ENCODE measurements at regions not wholly inside any gene's neighbourhood (a gene's known extent, or its start where the extent isn't known, plus 50 kb on each side); places are given as distances from the start of the nearest gene placed in this dataset.

DNA sequence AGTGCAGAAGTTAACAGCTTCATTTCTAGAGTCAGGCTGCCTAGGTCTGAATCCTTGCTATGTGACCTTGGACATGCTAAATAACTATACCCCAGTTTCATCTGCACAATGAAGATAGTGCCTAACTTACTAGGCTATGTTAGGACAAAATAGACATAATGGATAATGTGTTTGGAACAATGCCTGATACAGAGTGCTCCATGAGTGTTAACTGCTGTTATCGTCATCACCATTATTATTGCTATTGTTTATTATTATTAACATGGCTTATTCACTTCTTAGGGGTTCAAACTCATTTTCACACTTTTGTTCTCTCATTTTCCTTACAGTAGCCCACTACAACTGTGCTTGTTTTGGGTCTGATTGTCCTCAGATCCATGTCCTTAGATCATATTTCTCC is 467.7 kb downstream of the SH2D1A start:
- H3K9me3 ChIP-seq (ENCODE audit: control insufficient read depth, low read length) = no peaks in the 10 kb centered on the region
- H3K27me3 ChIP-seq (ENCODE audit: control insufficient read depth in 1 of 2, insufficient read depth in 2 of 2, low read length in 1 of 2) = no peaks in the 10 kb centered on the region
- no peaks in the 10 kb centered on the region for H3K36me3 ChIP-seq (ENCODE audit: control insufficient read depth in 1 of 2, insufficient read depth in 2 of 2, low read length in 1 of 2)
- ATAC-seq (ENCODE audit: low FRiP score) (no peak), DNase-seq (no peak)
- 78 to 91% methylated on average over 1 of the region's 1 CpG for WGBS, 2 donors
- H3K4me1 ChIP-seq (ENCODE audit: control insufficient read depth in 1 of 2, insufficient read depth in 2 of 2, low read length in 2 of 2) = no peaks in the 10 kb centered on the region
- intact Hi-C loops (cut with DNase I) = no loop called here
- H3K4me3 ChIP-seq (ENCODE audit: low read length in 2 of 2) = no peak overlapping the region
- H3K27ac ChIP-seq (ENCODE audit: low read depth in 1 of 2, low read length in 2 of 2) = no peak overlapping the region

DNA sequence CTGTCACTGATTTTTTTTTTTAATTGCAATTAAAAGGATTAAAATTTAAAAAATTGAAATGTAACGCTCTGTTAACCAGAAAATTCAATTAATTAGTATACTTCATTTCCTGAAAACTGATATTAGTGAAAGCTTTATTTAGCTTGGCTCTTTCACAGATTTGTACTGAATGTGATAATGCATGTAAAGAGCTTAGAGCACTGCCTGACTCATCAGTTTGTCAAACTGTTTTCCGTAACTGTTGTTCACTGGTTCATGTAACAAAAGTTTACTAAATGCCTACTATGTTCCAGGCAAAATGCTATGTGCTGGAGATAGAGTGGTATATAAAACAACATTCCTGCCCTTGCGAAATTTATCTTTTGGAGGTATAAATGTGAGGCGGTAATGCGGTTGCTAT is 471.7 kb downstream of the SH2D1A start:
- H3K27me3 ChIP-seq (ENCODE audit: control insufficient read depth in 1 of 2, insufficient read depth in 2 of 2, low read length in 1 of 2) = no peaks in the 10 kb centered on the region
- H3K27ac ChIP-seq (ENCODE audit: low read depth in 1 of 2, low read length in 2 of 2) = no peak overlapping the region
- no peaks in the 10 kb centered on the region for H3K36me3 ChIP-seq (ENCODE audit: control insufficient read depth in 1 of 2, insufficient read depth in 2 of 2, low read length in 1 of 2)
- 77 to 84% methylated on average over 5 of the region's 5 CpGs for WGBS, 2 donors
- no peaks in the 10 kb centered on the region for H3K4me1 ChIP-seq (ENCODE audit: control insufficient read depth in 1 of 2, insufficient read depth in 2 of 2, low read length in 2 of 2)
- DNase-seq = no peak
- no peak overlapping the region for H3K4me3 ChIP-seq (ENCODE audit: low read length in 2 of 2)
- no peak for ATAC-seq (ENCODE audit: low FRiP score)
- intact Hi-C loops (cut with DNase I) = no loop called here
- no peaks in the 10 kb centered on the region for H3K9me3 ChIP-seq (ENCODE audit: control insufficient read depth, low read length)

DNA sequence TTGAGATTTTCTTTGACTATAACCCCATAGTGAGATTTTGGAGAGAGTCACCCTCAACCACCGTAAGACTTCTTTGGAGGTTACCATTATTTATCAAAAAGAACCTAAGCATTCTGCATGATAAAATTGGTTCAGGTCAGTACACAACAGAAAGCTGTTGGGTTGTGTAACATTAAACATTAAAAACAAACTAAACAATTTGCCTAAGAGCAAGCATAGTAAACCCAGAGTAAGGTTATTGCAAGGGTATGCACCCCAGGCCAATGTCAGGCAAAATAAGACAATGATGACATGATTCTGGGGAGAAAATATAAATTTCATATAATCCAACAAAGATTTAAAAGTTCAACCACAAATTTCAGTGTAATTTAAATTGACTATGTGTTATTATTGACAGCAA is 472.4 kb downstream of the SH2D1A start:
- ATAC-seq (ENCODE audit: low FRiP score) = no peak
- Histone ChIP-seq H3K27me3 (ENCODE audit: control insufficient read depth in 1 of 2, insufficient read depth in 2 of 2, low read length in 1 of 2) (no peaks in the 10 kb centered on the region), H3K27ac (ENCODE audit: low read depth in 1 of 2, low read length in 2 of 2) (no peak overlapping the region), H3K4me1 (ENCODE audit: control insufficient read depth in 1 of 2, insufficient read depth in 2 of 2, low read length in 2 of 2) (no peaks in the 10 kb centered on the region), H3K9me3 (ENCODE audit: control insufficient read depth, low read length) (no peaks in the 10 kb centered on the region), H3K36me3 (ENCODE audit: control insufficient read depth in 1 of 2, insufficient read depth in 2 of 2, low read length in 1 of 2) (no peaks in the 10 kb centered on the region), H3K4me3 (ENCODE audit: low read length in 2 of 2) (no peak overlapping the region)
- no peak for DNase-seq
- intact Hi-C loops (cut with DNase I) = no loop called here
- 90% methylated on average over 1 of the region's 1 CpG for WGBS, 2 donors

DNA sequence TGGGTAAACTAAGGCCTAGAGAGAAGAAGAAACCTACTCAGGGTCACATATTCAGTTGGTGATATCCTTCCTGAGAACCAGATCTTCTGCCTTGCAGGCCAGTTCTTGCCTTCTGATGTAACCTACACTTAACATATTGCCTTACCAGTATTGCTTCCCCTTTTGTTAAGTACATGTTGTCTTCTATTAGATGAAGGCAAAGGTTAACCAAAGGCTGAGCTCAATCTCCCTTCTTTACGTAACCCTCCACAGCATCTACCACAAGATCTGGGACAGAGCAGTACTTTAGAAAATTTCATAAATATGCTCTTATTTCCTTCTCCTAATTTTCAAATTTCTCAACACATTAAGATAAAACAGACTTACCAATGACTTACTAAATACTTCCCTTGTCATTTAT is 474.4 kb downstream of the SH2D1A start:
- Histone ChIP-seq H3K27me3 (ENCODE audit: control insufficient read depth in 1 of 2, insufficient read depth in 2 of 2, low read length in 1 of 2) (no peaks in the 10 kb centered on the region), H3K27ac (ENCODE audit: low read depth in 1 of 2, low read length in 2 of 2) (no peak overlapping the region), H3K9me3 (ENCODE audit: control insufficient read depth, low read length) (no peaks in the 10 kb centered on the region), H3K4me1 (ENCODE audit: control insufficient read depth in 1 of 2, insufficient read depth in 2 of 2, low read length in 2 of 2) (no peaks in the 10 kb centered on the region), H3K4me3 (ENCODE audit: low read length in 2 of 2) (no peak overlapping the region), H3K36me3 (ENCODE audit: control insufficient read depth in 1 of 2, insufficient read depth in 2 of 2, low read length in 1 of 2) (no peaks in the 10 kb centered on the region)
- ATAC-seq (ENCODE audit: low FRiP score) = no peak
- 90 to 95% methylated on average over 1 of the region's 1 CpG for WGBS, 2 donors
- intact Hi-C loops (cut with DNase I) = no loop called here
- no peak for DNase-seq

DNA sequence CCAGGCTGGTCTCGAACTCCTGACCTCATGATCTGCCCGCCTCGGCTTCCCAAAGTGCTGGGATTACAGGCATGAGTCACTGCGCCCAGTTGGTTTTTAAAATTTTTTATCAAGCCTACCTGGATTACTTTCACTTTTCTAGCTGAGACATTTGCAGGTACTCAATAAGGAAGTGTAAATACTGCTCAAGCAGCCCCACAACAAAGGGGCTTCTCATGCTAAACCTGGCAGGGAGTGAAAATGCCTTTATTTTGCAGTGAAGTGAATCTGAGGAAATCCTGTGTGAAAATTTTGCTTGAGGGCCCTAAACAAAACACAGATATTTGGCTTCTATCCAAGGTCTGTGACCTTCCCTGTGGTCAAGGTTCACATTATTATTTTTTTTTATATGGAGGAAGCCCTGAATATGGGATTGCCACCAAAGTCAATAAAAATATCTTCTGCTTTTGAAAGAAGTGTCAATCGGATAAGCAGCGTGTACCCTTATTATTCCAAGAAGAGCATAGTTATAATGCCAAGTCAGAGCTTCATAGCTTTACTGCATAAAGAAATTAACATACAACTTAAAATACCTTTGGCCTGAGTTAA is 481.0 kb downstream of the SH2D1A start:
- DNase-seq = no peak
- intact Hi-C loops (cut with DNase I) = no loop called here
- Histone ChIP-seq H3K4me1 (ENCODE audit: control insufficient read depth in 1 of 2, insufficient read depth in 2 of 2, low read length in 2 of 2) (no peaks in the 10 kb centered on the region), H3K27ac (ENCODE audit: low read depth in 1 of 2, low read length in 2 of 2) (no peak overlapping the region), H3K27me3 (ENCODE audit: control insufficient read depth in 1 of 2, insufficient read depth in 2 of 2, low read length in 1 of 2) (no peaks in the 10 kb centered on the region), H3K36me3 (ENCODE audit: control insufficient read depth in 1 of 2, insufficient read depth in 2 of 2, low read length in 1 of 2) (no peaks in the 10 kb centered on the region), H3K9me3 (ENCODE audit: control insufficient read depth, low read length) (no peaks in the 10 kb centered on the region), H3K4me3 (ENCODE audit: low read length in 2 of 2) (no peak overlapping the region)
- ATAC-seq (ENCODE audit: low FRiP score) = no peak
- WGBS, 2 donors = 72 to 73% methylated on average over 6 of the region's 6 CpGs

DNA sequence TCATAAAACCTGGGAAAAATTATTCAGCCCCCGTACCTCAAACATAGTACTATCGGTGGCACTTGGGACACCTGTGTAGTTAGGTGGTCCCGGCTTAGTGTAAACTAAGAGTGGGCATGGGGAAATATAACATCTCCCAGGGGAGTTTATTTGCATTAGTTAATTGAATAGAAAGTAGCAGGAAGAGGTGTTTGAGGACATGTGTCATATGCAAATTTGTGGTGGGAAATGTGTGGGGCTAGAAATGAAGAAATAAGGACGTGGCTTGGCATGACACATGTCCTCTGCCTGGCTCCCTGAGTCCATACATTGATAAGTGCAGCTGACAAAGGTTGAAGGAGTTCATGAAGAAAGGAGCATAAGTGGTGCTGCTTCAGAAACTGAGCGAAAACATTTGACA is 483.6 kb downstream of the SH2D1A start:
- ATAC-seq (ENCODE audit: low FRiP score) = no peak
- intact Hi-C loops (cut with DNase I) = no loop called here

DNA sequence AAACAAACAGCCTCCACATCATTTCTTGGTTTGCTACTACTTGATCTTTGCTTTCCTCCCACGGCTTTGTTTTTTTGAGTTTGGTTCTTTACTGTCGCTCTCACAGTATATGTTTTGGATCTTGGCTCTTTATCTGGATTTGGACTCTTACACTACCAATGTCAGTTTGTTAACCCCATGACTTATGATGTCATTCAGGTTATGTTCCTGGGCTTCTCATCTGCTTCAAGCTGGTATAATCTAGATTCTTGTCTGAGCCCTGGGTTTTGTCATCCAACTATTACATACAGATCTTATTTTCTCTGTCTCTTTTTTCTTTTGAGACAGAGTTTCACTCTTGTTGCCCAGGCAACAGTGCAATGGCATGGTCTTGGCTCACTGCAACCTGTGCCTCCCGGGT is 482.9 kb upstream of the TEX13C start:
- 63 to 70% methylated on average over 3 of the region's 3 CpGs for WGBS, 2 donors
- intact Hi-C loops (cut with DNase I) = no loop called here

More for the DNA sequence above, 483.6 kb downstream of the SH2D1A start:
- Histone ChIP-seq H3K4me1 (ENCODE audit: control insufficient read depth in 1 of 2, insufficient read depth in 2 of 2, low read length in 2 of 2) (no peaks in the 10 kb centered on the region), H3K27me3 (ENCODE audit: control insufficient read depth in 1 of 2, insufficient read depth in 2 of 2, low read length in 1 of 2) (no peaks in the 10 kb centered on the region), H3K9me3 (ENCODE audit: control insufficient read depth, low read length) (no peaks in the 10 kb centered on the region), H3K4me3 (ENCODE audit: low read length in 2 of 2) (no peak overlapping the region), H3K36me3 (ENCODE audit: control insufficient read depth in 1 of 2, insufficient read depth in 2 of 2, low read length in 1 of 2) (no peaks in the 10 kb centered on the region), H3K27ac (ENCODE audit: low read depth in 1 of 2, low read length in 2 of 2) (no peak overlapping the region)
- DNase-seq = no peak
- 77 to 87% methylated on average over 5 of the region's 5 CpGs for WGBS, 2 donors

DNA sequence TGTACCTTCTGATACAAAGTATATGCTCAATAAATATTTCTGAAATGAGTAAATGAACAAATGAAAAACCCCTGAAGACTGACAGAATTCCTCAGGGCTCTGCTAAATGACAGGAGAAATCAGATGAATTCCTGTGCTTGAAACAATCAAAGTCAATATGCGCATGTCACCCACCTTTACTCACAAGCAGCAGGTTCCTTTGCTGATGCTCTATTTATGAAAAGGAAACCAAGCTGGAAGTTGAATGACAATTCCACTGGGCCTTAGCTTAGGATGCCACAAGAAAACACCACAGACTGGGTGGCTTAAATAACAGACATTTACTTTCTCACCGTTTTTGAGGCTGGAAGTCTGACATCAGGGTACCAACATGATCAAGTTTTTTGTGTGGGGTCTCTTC is 477.5 kb upstream of the TEX13C start:
- Histone ChIP-seq H3K36me3 (ENCODE audit: control insufficient read depth in 1 of 2, insufficient read depth in 2 of 2, low read length in 1 of 2) (no peaks in the 10 kb centered on the region), H3K27ac (ENCODE audit: low read depth in 1 of 2, low read length in 2 of 2) (no peak overlapping the region), H3K27me3 (ENCODE audit: control insufficient read depth in 1 of 2, insufficient read depth in 2 of 2, low read length in 1 of 2) (no peaks in the 10 kb centered on the region), H3K4me1 (ENCODE audit: control insufficient read depth in 1 of 2, insufficient read depth in 2 of 2, low read length in 2 of 2) (no peaks in the 10 kb centered on the region), H3K9me3 (ENCODE audit: control insufficient read depth, low read length) (no peaks in the 10 kb centered on the region), H3K4me3 (ENCODE audit: low read length in 2 of 2) (no peak overlapping the region)
- no peak for DNase-seq
- 55 to 58% methylated on average over 2 of the region's 2 CpGs for WGBS, 2 donors
- ATAC-seq (ENCODE audit: low FRiP score) = no peak
- intact Hi-C loops (cut with DNase I) = no loop called here

More for the DNA sequence above, 482.9 kb upstream of the TEX13C start:
- H3K27me3 ChIP-seq (ENCODE audit: control insufficient read depth in 1 of 2, insufficient read depth in 2 of 2, low read length in 1 of 2) = no peaks in the 10 kb centered on the region
- no peaks in the 10 kb centered on the region for H3K36me3 ChIP-seq (ENCODE audit: control insufficient read depth in 1 of 2, insufficient read depth in 2 of 2, low read length in 1 of 2)
- H3K4me1 ChIP-seq (ENCODE audit: control insufficient read depth in 1 of 2, insufficient read depth in 2 of 2, low read length in 2 of 2) = no peaks in the 10 kb centered on the region
- DNase-seq (no peak), ATAC-seq (ENCODE audit: low FRiP score) (no peak)
- no peak overlapping the region for H3K27ac ChIP-seq (ENCODE audit: low read depth in 1 of 2, low read length in 2 of 2)
- H3K4me3 ChIP-seq (ENCODE audit: low read length in 2 of 2) = no peak overlapping the region
- H3K9me3 ChIP-seq (ENCODE audit: control insufficient read depth, low read length) = no peaks in the 10 kb centered on the region

DNA sequence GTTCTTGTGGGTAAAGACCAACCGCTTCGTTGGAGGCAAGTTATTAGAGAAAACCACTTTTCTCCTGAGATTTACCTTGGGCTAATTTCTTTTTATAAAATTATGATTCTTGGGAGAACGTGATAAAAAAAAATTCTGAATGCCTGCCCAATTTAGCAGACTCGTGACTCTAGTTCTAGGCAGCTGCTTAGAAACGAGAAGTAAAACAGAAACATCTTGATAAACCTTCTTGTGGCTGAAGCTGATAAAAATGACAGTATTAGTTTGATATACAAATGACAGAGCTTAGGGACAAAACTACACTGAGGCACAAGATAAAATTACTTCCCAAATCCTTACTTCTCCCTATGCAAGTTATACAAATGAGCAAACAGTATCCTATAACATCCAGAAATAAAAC is 458.9 kb upstream of the TEX13C start:
- no peak for DNase-seq
- H3K27me3 ChIP-seq (ENCODE audit: control insufficient read depth in 1 of 2, insufficient read depth in 2 of 2, low read length in 1 of 2) = peaks cover 0 to 2% of the 10 kb centered on the region in 2 donors

More for the DNA sequence above, 458.9 kb upstream of the TEX13C start:
- 7 to 23% methylated on average over 5 of the region's 5 CpGs for WGBS, 2 donors
- ATAC-seq (ENCODE audit: low FRiP score) = no peak
- Histone ChIP-seq H3K4me3 (ENCODE audit: low read length in 2 of 2) (no peak overlapping the region), H3K27ac (ENCODE audit: low read depth in 1 of 2, low read length in 2 of 2) (no peak overlapping the region), H3K9me3 (ENCODE audit: control insufficient read depth, low read length) (no peaks in the 10 kb centered on the region), H3K4me1 (ENCODE audit: control insufficient read depth in 1 of 2, insufficient read depth in 2 of 2, low read length in 2 of 2) (no peaks in the 10 kb centered on the region), H3K36me3 (ENCODE audit: control insufficient read depth in 1 of 2, insufficient read depth in 2 of 2, low read length in 1 of 2) (no peaks in the 10 kb centered on the region)
- intact Hi-C loops (cut with DNase I) = no loop called here
